ENCODE measurements at regions not wholly inside any gene's neighbourhood (a gene's known extent, or its start where the extent isn't known, plus 50 kb on each side); places are given as distances from the start of the nearest gene placed in this dataset.
"Not testable (repeated sequence)": the region's sequence is repeated elsewhere in the genome, so short reads cannot be mapped to it uniquely, and the experiment has no call there.

GRCh38 chr10:81603106-81603620 lies 271.8 kb upstream of the NRG3 start:
- Mint-ChIP-seq H3K27me3 (ENCODE audit: low read depth) (no peaks in the 10 kb centered on the region), H3K9me3 (peaks cover 16% of the 10 kb centered on the region), H3K4me3 (ENCODE audit: low read depth) (no peak overlapping the region), H3K27ac (no peak overlapping the region), H3K36me3 (ENCODE audit: low read depth) (no peaks in the 10 kb centered on the region), H3K4me1 (ENCODE audit: low read depth) (no peaks in the 10 kb centered on the region)
- intact Hi-C loops (cut with micrococcal nuclease) = no loop called here
- DNase-seq (ENCODE audit: low spot score) = no peak

- H3K4me3 Mint-ChIP-seq (ENCODE audit: low read depth); H3K36me3 Mint-ChIP-seq (ENCODE audit: low read depth); H3K27me3 Mint-ChIP-seq (ENCODE audit: low read depth); intact Hi-C loops (cut with micrococcal nuclease); H3K27ac Mint-ChIP-seq; DNase-seq (ENCODE audit: low spot score); H3K4me1 Mint-ChIP-seq (ENCODE audit: low read depth): not testable (repeated sequence)
- H3K9me3 Mint-ChIP-seq = peaks cover 23% of the 10 kb centered on the region
These were observed 230.5 kb upstream of the NRG3 start for GRCh38 chr10:81644485-81644884.

GRCh38 chr10:81655986-81656385 lies 219.0 kb upstream of the NRG3 start:
- no peaks in the 10 kb centered on the region for H3K4me1 Mint-ChIP-seq (ENCODE audit: low read depth)
- intact Hi-C loops (cut with micrococcal nuclease) = no loop called here
- no peak overlapping the region for H3K27ac Mint-ChIP-seq
- no peaks in the 10 kb centered on the region for H3K27me3 Mint-ChIP-seq (ENCODE audit: low read depth)
- no peaks in the 10 kb centered on the region for H3K36me3 Mint-ChIP-seq (ENCODE audit: low read depth)
- H3K9me3 Mint-ChIP-seq = peaks cover 10% of the 10 kb centered on the region
- no peak overlapping the region for H3K4me3 Mint-ChIP-seq (ENCODE audit: low read depth)
- no peak for DNase-seq (ENCODE audit: low spot score)

- Mint-ChIP-seq H3K36me3 (ENCODE audit: low read depth) (no peaks in the 10 kb centered on the region), H3K4me3 (ENCODE audit: low read depth) (no peak overlapping the region), H3K27me3 (ENCODE audit: low read depth) (no peaks in the 10 kb centered on the region), H3K27ac (no peak overlapping the region), H3K9me3 (peaks cover 5% of the 10 kb centered on the region), H3K4me1 (ENCODE audit: low read depth) (no peaks in the 10 kb centered on the region)
- intact Hi-C loops (cut with micrococcal nuclease) = no loop called here
- DNase-seq (ENCODE audit: low spot score) = no peak
These were observed 212.2 kb upstream of the NRG3 start for GRCh38 chr10:81662837-81663236.

GRCh38 chr10:81664800-81665199 lies 210.2 kb upstream of the NRG3 start:
- H3K4me3 Mint-ChIP-seq (ENCODE audit: low read depth); H3K36me3 Mint-ChIP-seq (ENCODE audit: low read depth); DNase-seq (ENCODE audit: low spot score); H3K4me1 Mint-ChIP-seq (ENCODE audit: low read depth); H3K27ac Mint-ChIP-seq; intact Hi-C loops (cut with micrococcal nuclease); H3K9me3 Mint-ChIP-seq; H3K27me3 Mint-ChIP-seq (ENCODE audit: low read depth): not testable (repeated sequence)

- Mint-ChIP-seq H3K9me3 (peaks cover 14% of the 10 kb centered on the region), H3K4me3 (ENCODE audit: low read depth) (no peak overlapping the region), H3K36me3 (ENCODE audit: low read depth) (no peaks in the 10 kb centered on the region), H3K4me1 (ENCODE audit: low read depth) (no peaks in the 10 kb centered on the region), H3K27me3 (ENCODE audit: low read depth) (no peaks in the 10 kb centered on the region), H3K27ac (no peak overlapping the region)
- intact Hi-C loops (cut with micrococcal nuclease) = no loop called here
- DNase-seq (ENCODE audit: low spot score) = no peak
These were observed 200.1 kb upstream of the NRG3 start for GRCh38 chr10:81674941-81675340.

- no peak for DNase-seq (ENCODE audit: low spot score)
- peaks cover 1% of the 10 kb centered on the region for H3K4me1 Mint-ChIP-seq (ENCODE audit: low read depth)
- no peak overlapping the region for H3K4me3 Mint-ChIP-seq (ENCODE audit: low read depth)
- intact Hi-C loops (cut with micrococcal nuclease) = no loop called here
- H3K27ac Mint-ChIP-seq = no peak overlapping the region
- no peaks in the 10 kb centered on the region for H3K36me3 Mint-ChIP-seq (ENCODE audit: low read depth)
- no peaks in the 10 kb centered on the region for H3K27me3 Mint-ChIP-seq (ENCODE audit: low read depth)
- H3K9me3 Mint-ChIP-seq = peaks cover 6% of the 10 kb centered on the region
These were observed 195.7 kb upstream of the NRG3 start for GRCh38 chr10:81679291-81679690.

GRCh38 chr10:81680359-81680758 lies 194.6 kb upstream of the NRG3 start:
- H3K27me3 Mint-ChIP-seq (ENCODE audit: low read depth) = no peaks in the 10 kb centered on the region
- H3K9me3 Mint-ChIP-seq = peaks cover 3% of the 10 kb centered on the region
- H3K4me1 Mint-ChIP-seq (ENCODE audit: low read depth) = peaks cover 1% of the 10 kb centered on the region
- H3K27ac Mint-ChIP-seq = no peak overlapping the region
- no peaks in the 10 kb centered on the region for H3K36me3 Mint-ChIP-seq (ENCODE audit: low read depth)
- H3K4me3 Mint-ChIP-seq (ENCODE audit: low read depth) = no peak overlapping the region
- DNase-seq (ENCODE audit: low spot score) = no peak
- intact Hi-C loops (cut with micrococcal nuclease) = no loop called here

GRCh38 chr10:81688459-81688858 lies 186.5 kb upstream of the NRG3 start:
- Mint-ChIP-seq H3K36me3 (ENCODE audit: low read depth) (no peaks in the 10 kb centered on the region), H3K4me3 (ENCODE audit: low read depth) (no peak overlapping the region)

GRCh38 chr10:81696609-81697388 lies 178.2 kb upstream of the NRG3 start:
- no peak overlapping the region for H3K27ac Mint-ChIP-seq
- no peaks in the 10 kb centered on the region for H3K27me3 Mint-ChIP-seq (ENCODE audit: low read depth)
- no peak overlapping the region for H3K4me3 Mint-ChIP-seq (ENCODE audit: low read depth)
- no peak for DNase-seq (ENCODE audit: low spot score)
- no peaks in the 10 kb centered on the region for H3K36me3 Mint-ChIP-seq (ENCODE audit: low read depth)
- no peaks in the 10 kb centered on the region for H3K4me1 Mint-ChIP-seq (ENCODE audit: low read depth)
- intact Hi-C loops (cut with micrococcal nuclease) = no loop called here
- H3K9me3 Mint-ChIP-seq = peaks cover 40% of the 10 kb centered on the region

More at GRCh38 chr10:81688459-81688858, 186.5 kb upstream of the NRG3 start:
- Mint-ChIP-seq H3K9me3 (peaks cover 9% of the 10 kb centered on the region), H3K27ac (no peak overlapping the region), H3K4me1 (ENCODE audit: low read depth) (no peaks in the 10 kb centered on the region), H3K27me3 (ENCODE audit: low read depth) (no peaks in the 10 kb centered on the region)
- intact Hi-C loops (cut with micrococcal nuclease) = no loop called here
- no peak for DNase-seq (ENCODE audit: low spot score)

- Mint-ChIP-seq H3K36me3 (ENCODE audit: low read depth) (no peaks in the 10 kb centered on the region), H3K9me3 (peaks cover 17% of the 10 kb centered on the region), H3K27ac (no peak overlapping the region), H3K27me3 (ENCODE audit: low read depth) (no peaks in the 10 kb centered on the region), H3K4me1 (ENCODE audit: low read depth) (no peaks in the 10 kb centered on the region), H3K4me3 (ENCODE audit: low read depth) (no peak overlapping the region)
- intact Hi-C loops (cut with micrococcal nuclease) = no loop called here
- DNase-seq (ENCODE audit: low spot score) = no peak
These were observed 170.4 kb upstream of the NRG3 start for GRCh38 chr10:81704596-81704995.

- Mint-ChIP-seq H3K9me3 (peaks cover 4% of the 10 kb centered on the region), H3K27me3 (ENCODE audit: low read depth) (no peaks in the 10 kb centered on the region), H3K4me1 (ENCODE audit: low read depth) (no peaks in the 10 kb centered on the region), H3K4me3 (ENCODE audit: low read depth) (no peak overlapping the region), H3K27ac (no peak overlapping the region), H3K36me3 (ENCODE audit: low read depth) (no peaks in the 10 kb centered on the region)
- intact Hi-C loops (cut with micrococcal nuclease) = no loop called here
- no peak for DNase-seq (ENCODE audit: low spot score)
These were observed 166.6 kb upstream of the NRG3 start for GRCh38 chr10:81708416-81708815.

GRCh38 chr10:81708929-81709328 lies 166.1 kb upstream of the NRG3 start:
- H3K9me3 Mint-ChIP-seq = peaks cover 4% of the 10 kb centered on the region
- no peaks in the 10 kb centered on the region for H3K36me3 Mint-ChIP-seq (ENCODE audit: low read depth)
- no peaks in the 10 kb centered on the region for H3K27me3 Mint-ChIP-seq (ENCODE audit: low read depth)
- no peaks in the 10 kb centered on the region for H3K4me1 Mint-ChIP-seq (ENCODE audit: low read depth)
- H3K4me3 Mint-ChIP-seq (ENCODE audit: low read depth) = no peak overlapping the region
- intact Hi-C loops (cut with micrococcal nuclease) = no loop called here
- no peak overlapping the region for H3K27ac Mint-ChIP-seq
- no peak for DNase-seq (ENCODE audit: low spot score)

All from activated T-helper 2 cell treated with anti-CD3 and anti-CD28 coated beads, Interferon-gamma antibody, Interleukin-2, Interleukin-4, amounts not matched to agents 10 μg/mL and 5 μg/mL and 100 μg/mL, durations not matched to agents 14 hours and 24 hours and 36 hours (primary cell).